K562 (cell line): ENCODE measurements at regions not wholly inside any gene's neighbourhood (a gene's known extent, or its start where the extent isn't known, plus 50 kb on each side); places are given as distances from the start of the nearest gene placed in this dataset.

Experiments used
- PPARD ChIP-seq: fragments of 250-450 bp; sonication (Bioruptor Pico); IDR thresholded peaks from 2 replicates; pipeline ENCODE4 v1.8.0; 2022; ENCODE audit warnings: inconsistent platforms, mild to moderate bottlenecking, moderate library complexity
- RAD21 ChIP-seq, 2 experiments: fragments of 250-450 bp in 1 of 2; fragments of 450-650 bp in 1 of 2; sonication (Bioruptor Pico) in 1 of 2; formaldehyde crosslinking in 1 of 2; IDR thresholded peaks in 1 of 2; conservative IDR thresholded peaks in 1 of 2; 2 replicates each; pipeline versions ENCODE4 v1.4.0 to v1.8.0; 2020 to 2022; ENCODE audit warnings: mild to moderate bottlenecking in 2 of 2, moderate library complexity in 1 of 2
- TF ChIP-seq, protein P1 (sequence below): fragments of 450-650 bp; formaldehyde crosslinking; IDR thresholded peaks from 2 replicates; pipeline ENCODE4 v1.4.0; 2020; ENCODE audit warnings: mild to moderate bottlenecking, moderate library complexity

DNA sequence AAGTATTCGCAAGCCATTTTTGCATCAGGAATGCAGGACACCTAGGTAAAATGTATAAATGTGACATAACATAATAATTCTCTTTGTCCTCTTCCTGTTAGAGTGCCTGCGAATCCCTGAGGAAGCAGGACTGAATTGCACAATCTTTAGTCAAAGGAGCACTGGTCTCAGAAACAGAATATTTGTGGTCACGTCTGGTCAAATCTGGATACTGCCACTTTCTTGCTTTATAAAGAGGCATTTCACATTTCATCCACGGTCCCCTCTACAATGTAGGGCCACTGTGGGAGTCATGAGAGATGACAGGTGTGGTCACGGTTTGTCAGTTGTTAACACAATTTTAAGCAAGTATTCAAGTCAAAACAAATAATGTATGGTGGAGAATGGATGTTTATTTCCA is 564.0 kb downstream of the IRX1 start:
- TF ChIP-seq, protein P1, sequence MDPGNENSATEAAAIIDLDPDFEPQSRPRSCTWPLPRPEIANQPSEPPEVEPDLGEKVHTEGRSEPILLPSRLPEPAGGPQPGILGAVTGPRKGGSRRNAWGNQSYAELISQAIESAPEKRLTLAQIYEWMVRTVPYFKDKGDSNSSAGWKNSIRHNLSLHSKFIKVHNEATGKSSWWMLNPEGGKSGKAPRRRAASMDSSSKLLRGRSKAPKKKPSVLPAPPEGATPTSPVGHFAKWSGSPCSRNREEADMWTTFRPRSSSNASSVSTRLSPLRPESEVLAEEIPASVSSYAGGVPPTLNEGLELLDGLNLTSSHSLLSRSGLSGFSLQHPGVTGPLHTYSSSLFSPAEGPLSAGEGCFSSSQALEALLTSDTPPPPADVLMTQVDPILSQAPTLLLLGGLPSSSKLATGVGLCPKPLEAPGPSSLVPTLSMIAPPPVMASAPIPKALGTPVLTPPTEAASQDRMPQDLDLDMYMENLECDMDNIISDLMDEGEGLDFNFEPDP = no peak
- TF ChIP-seq PPARD = no peak
- no peak for TF ChIP-seq RAD21 (CRISPR knock-in tag; conservative IDR thresholded peaks at IDR 0.05 in 1 of 2, IDR thresholded peaks at IDR 0.05 in 1 of 2)
